Neuronal stem cell (in vitro differentiated cells): ENCODE measurements at regions not wholly inside any gene's neighbourhood (a gene's known extent, or its start where the extent isn't known, plus 50 kb on each side); places are given as distances from the start of the nearest gene placed in this dataset.

ENCODE experiments used
- DNase-seq: peaks from one replicate; pipeline ENCODE4 v3.0.0-alpha.2; 2013; ENCODE audit warnings: low spot score
- H2AFZ ChIP-seq: one replicate; pipeline ENCODE4 v1.6.1; 2013; ENCODE audit warnings: mild to moderate bottlenecking, low read length, inconsistent platforms
- H2AK5ac ChIP-seq: 2 replicates; pipeline ENCODE4 v1.6.1; 2013; ENCODE audit warnings: low read depth, mild to moderate bottlenecking, inconsistent platforms, low read length, moderate library complexity, mixed read lengths
- H2BK120ac ChIP-seq: 2 replicates; pipeline ENCODE4 v1.6.1; 2013; ENCODE audit warnings: low read depth, mild to moderate bottlenecking, inconsistent platforms, low read length, moderate library complexity, mixed read lengths
- H2BK12ac ChIP-seq: one replicate; pipeline ENCODE4 v1.6.1; 2013; ENCODE audit warnings: low read length, inconsistent platforms
- H2BK15ac ChIP-seq: 2 replicates; pipeline ENCODE4 v1.6.1; 2013; ENCODE audit warnings: mild to moderate bottlenecking, low read length, inconsistent platforms, mixed read lengths
- H2BK5ac ChIP-seq: one replicate; pipeline ENCODE4 v1.6.1; 2013; ENCODE audit warnings: inconsistent platforms, mild to moderate bottlenecking, low read length, moderate library complexity
- H3K14ac ChIP-seq: one replicate; pipeline ENCODE4 v1.6.1; 2013; ENCODE audit warnings: low read length, inconsistent platforms
- H3K18ac ChIP-seq: 2 replicates; pipeline ENCODE4 v1.6.1; 2013; ENCODE audit warnings: low read length, inconsistent platforms
- H3K23ac ChIP-seq: 2 replicates; pipeline ENCODE4 v1.6.1; 2013; ENCODE audit warnings: low read depth, mild to moderate bottlenecking, mixed read lengths, low read length, inconsistent platforms; ENCODE audit not compliant: poor library complexity
- H3K27ac ChIP-seq: replicated peaks from 3 replicates; pipeline ENCODE4 v1.5.1; 2013; ENCODE audit warnings: low read length, inconsistent platforms
- H3K27me3 ChIP-seq, 3 experiments: 2 replicates each; pipeline ENCODE4 v1.6.1; 2013; ENCODE audit warnings: low read length in 3 of 3, mild to moderate bottlenecking in 2 of 3, inconsistent platforms in 1 of 3, low read depth in 1 of 3, mixed read lengths in 1 of 3, moderate library complexity in 1 of 3; ENCODE audit not compliant: control insufficient read depth in 3 of 3, insufficient read depth in 3 of 3
- H3K36me3 ChIP-seq, 2 donors: replicated peaks in 1 of 2; 2 replicates each; pipeline ENCODE4 v1.6.1; 2013; ENCODE audit warnings: low read length in 2 of 2; ENCODE audit not compliant: control insufficient read depth in 2 of 2, insufficient read depth in 2 of 2
- H3K4ac ChIP-seq: 2 replicates; pipeline ENCODE4 v1.6.1; 2013; ENCODE audit warnings: inconsistent platforms, mild to moderate bottlenecking, low read length, moderate library complexity
- H3K4me1 ChIP-seq, 2 donors: 1 replicate in 1 of 2; 2 replicates in 1 of 2; pipeline ENCODE4 v1.6.1; 2013; ENCODE audit warnings: low read length in 2 of 2, low read depth in 1 of 2; ENCODE audit not compliant: control insufficient read depth in 2 of 2, insufficient read depth in 1 of 2
- H3K4me2 ChIP-seq: one replicate; pipeline ENCODE4 v1.6.1; 2013; ENCODE audit warnings: mild to moderate bottlenecking, low read length, inconsistent platforms; ENCODE audit not compliant: insufficient read depth, poor library complexity, severe bottlenecking
- H3K4me3 ChIP-seq, 2 donors: 2 replicates each; pipeline ENCODE4 v1.5.1; 2013; ENCODE audit warnings: low read length in 2 of 2, mild to moderate bottlenecking in 2 of 2, inconsistent platforms in 1 of 2, moderate library complexity in 1 of 2
- H3K79me1 ChIP-seq: one replicate; pipeline ENCODE4 v1.6.1; 2013; ENCODE audit warnings: low read depth, mild to moderate bottlenecking, inconsistent platforms, low read length, moderate library complexity
- H3K9ac ChIP-seq: one replicate; pipeline ENCODE4 v1.6.1; 2013; ENCODE audit warnings: mild to moderate bottlenecking, low read depth, low read length, inconsistent platforms; ENCODE audit not compliant: poor library complexity
- H3K9me3 ChIP-seq, 2 donors: replicated peaks in 1 of 2; 2 replicates each; pipeline versions ENCODE3 to v1.6.1; 2013; ENCODE audit warnings: low read length in 2 of 2, mild to moderate bottlenecking in 2 of 2, inconsistent platforms in 1 of 2, low read depth in 1 of 2, mixed read lengths in 1 of 2, moderate library complexity in 1 of 2; ENCODE audit not compliant: control insufficient read depth in 2 of 2, insufficient read depth in 1 of 2
- H4K8ac ChIP-seq: one replicate; pipeline ENCODE4 v1.6.1; 2013; ENCODE audit warnings: low read depth, mild to moderate bottlenecking, inconsistent platforms, low read length, moderate library complexity
- H4K91ac ChIP-seq: one replicate; pipeline ENCODE4 v1.6.1; 2013; ENCODE audit warnings: low read length, low read depth, mild to moderate bottlenecking, inconsistent platforms; ENCODE audit not compliant: poor library complexity
- WGBS, 2 donors: extraction: QIAGEN DNeasy Blood & Tissue Kit; methylation state at CpG; one replicate each; pipeline ENCODE4 v1.1.7; 2013; ENCODE audit warnings: missing lambda C conversion rate in 2 of 2, mixed read lengths in 1 of 2; ENCODE audit not compliant: insufficient read length in 2 of 2, insufficient replicate concordance in 1 of 2; ENCODE audit errors: extremely low coverage in 2 of 2; 5-methylcytosine and 5-hydroxymethylcytosine counted together

DNA sequence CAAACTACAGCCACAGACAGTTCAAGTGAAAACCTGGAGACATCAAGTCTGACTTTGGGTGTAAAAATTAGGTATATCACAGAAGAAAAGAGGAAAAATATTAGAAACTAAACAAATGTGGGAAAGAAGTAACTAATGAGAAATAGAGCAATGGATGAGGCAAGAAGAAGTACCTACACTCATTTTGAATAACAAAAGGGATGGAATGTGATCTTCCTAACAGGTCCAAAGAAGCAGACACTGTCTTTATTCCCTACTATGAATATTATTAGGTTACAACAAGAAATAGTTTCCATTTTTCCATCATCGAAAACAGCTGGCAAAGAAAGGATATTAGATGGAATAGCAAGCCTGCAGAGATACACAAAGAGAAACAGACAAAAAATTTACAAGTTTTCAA lies 486.3 kb upstream of the FSHR start:
- no peak overlapping the region for H4K91ac ChIP-seq
- no peak overlapping the region for H4K8ac ChIP-seq
- no peak overlapping the region for H3K27ac ChIP-seq
- H2BK15ac ChIP-seq = no peak overlapping the region
- H3K4ac ChIP-seq = no peak overlapping the region
- no peak overlapping the region for H3K14ac ChIP-seq
- no peak overlapping the region for H3K23ac ChIP-seq
- no peak overlapping the region for H3K9ac ChIP-seq
- H3K4me1 ChIP-seq = peaks cover 0 to 4% of the 10 kb centered on the region in 2 donors
- H3K27me3 ChIP-seq = peaks cover 0 to 3% (median 0%) of the 10 kb centered on the region in 3 experiments
- H2BK5ac ChIP-seq = no peak overlapping the region
- no peak overlapping the region for H3K4me3 ChIP-seq
- H2BK12ac ChIP-seq = no peak overlapping the region
- no peak overlapping the region for H2BK120ac ChIP-seq
- no peaks in the 10 kb centered on the region for H3K79me1 ChIP-seq
- DNase-seq = no peak
- no peak overlapping the region for H3K18ac ChIP-seq
- H3K9me3 ChIP-seq = no peaks in the 10 kb centered on the region
- no peak overlapping the region for H2AFZ ChIP-seq
- H3K4me2 ChIP-seq = no peak overlapping the region
- WGBS, 2 donors = no CpG with 5 or more reads among the region's 1 CpG
- H2AK5ac ChIP-seq = no peak overlapping the region
- H3K36me3 ChIP-seq = no peaks in the 10 kb centered on the region

DNA sequence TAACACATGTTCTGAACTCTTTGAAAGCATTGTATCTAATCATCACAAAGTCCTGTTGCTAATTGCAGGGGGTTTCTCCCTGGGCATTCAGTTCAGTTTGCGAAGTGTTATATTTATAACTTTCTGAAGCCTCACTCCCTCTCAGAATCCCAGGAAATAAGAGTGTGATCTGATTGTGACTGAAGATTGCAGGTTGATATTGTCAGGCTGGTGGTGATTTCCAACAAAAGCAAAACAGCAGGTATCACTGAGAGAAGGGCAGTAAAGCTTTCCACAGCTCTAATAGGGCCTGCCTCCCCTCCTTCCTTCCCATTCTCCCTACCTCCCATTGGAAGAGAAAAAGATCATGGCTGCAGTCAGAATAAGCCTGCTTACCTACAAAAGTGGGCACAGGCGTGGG lies 466.7 kb upstream of the FSHR start:
- no peak overlapping the region for H4K8ac ChIP-seq
- no peak overlapping the region for H3K14ac ChIP-seq
- H3K36me3 ChIP-seq = no peaks in the 10 kb centered on the region
- H2AFZ ChIP-seq = peak overlapping the region; percentile 9
- no peak overlapping the region for H3K9ac ChIP-seq
- peaks cover 0 to 3% of the 10 kb centered on the region in 2 donors for H3K4me1 ChIP-seq
- H2BK15ac ChIP-seq = no peak overlapping the region
- peaks cover 0 to 4% of the 10 kb centered on the region in 2 donors for H3K9me3 ChIP-seq
- H2BK120ac ChIP-seq = no peak overlapping the region
- H4K91ac ChIP-seq = no peak overlapping the region
- no peak overlapping the region for H3K4ac ChIP-seq
- H2BK12ac ChIP-seq = no peak overlapping the region
- H3K27ac ChIP-seq = no peak overlapping the region
- no peak for DNase-seq
- no peak overlapping the region for H2AK5ac ChIP-seq
- WGBS, 2 donors = no CpG with 5 or more reads among the region's 2 CpGs
- H3K23ac ChIP-seq = no peak overlapping the region
- H3K4me3 ChIP-seq = no peak overlapping the region
- no peaks in the 10 kb centered on the region for H3K79me1 ChIP-seq
- H3K27me3 ChIP-seq = no peaks in the 10 kb centered on the region
- H2BK5ac ChIP-seq = no peak overlapping the region
- no peak overlapping the region for H3K18ac ChIP-seq
- H3K4me2 ChIP-seq = no peak overlapping the region

DNA sequence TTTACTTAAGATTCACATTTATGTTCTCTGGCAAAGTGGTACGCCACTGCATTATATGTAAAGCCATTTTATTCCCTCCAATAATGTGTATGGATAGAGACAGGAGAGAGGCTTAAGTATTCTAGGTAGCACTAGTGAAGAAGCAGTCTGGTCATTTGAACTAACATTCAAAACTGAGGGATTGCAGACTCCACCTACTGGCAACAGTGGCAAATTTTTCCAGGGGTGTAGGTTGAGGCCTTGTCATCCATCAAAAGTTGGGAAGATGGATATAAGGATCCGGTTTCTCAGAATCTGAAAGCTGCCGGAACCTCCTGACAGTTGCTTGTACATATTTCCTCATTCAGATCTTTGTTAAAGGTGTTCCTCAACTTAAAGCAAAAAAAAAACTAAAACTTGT lies 465.5 kb upstream of the FSHR start:
- H2AFZ ChIP-seq = no peak overlapping the region
- no peak overlapping the region for H3K9ac ChIP-seq
- H3K9me3 ChIP-seq = peaks cover 0 to 4% of the 10 kb centered on the region in 2 donors
- H3K4me3 ChIP-seq = no peak overlapping the region
- DNase-seq = no peak
- H3K4ac ChIP-seq = no peak overlapping the region
- no peak overlapping the region for H2AK5ac ChIP-seq
- H2BK15ac ChIP-seq = no peak overlapping the region
- H3K23ac ChIP-seq = no peak overlapping the region
- H3K36me3 ChIP-seq = no peaks in the 10 kb centered on the region
- H3K79me1 ChIP-seq = no peaks in the 10 kb centered on the region
- H2BK120ac ChIP-seq = no peak overlapping the region
- H4K91ac ChIP-seq = no peak overlapping the region
- H3K4me1 ChIP-seq = peaks cover 0 to 3% of the 10 kb centered on the region in 2 donors
- H4K8ac ChIP-seq = no peak overlapping the region
- H3K14ac ChIP-seq = no peak overlapping the region
- H2BK12ac ChIP-seq = no peak overlapping the region
- no peak overlapping the region for H3K27ac ChIP-seq
- H3K4me2 ChIP-seq = no peak overlapping the region
- WGBS, 2 donors = no CpG with 5 or more reads among the region's 3 CpGs
- H3K18ac ChIP-seq = no peak overlapping the region
- H2BK5ac ChIP-seq = no peak overlapping the region
- H3K27me3 ChIP-seq = no peaks in the 10 kb centered on the region

GRCh38 chr2:49618491-49618890 lies 464.2 kb upstream of the FSHR start:
- H3K27ac ChIP-seq = no peak overlapping the region
- H2BK120ac ChIP-seq = no peak overlapping the region
- peaks cover 0 to 3% of the 10 kb centered on the region in 2 donors for H3K4me1 ChIP-seq
- no peak overlapping the region for H3K18ac ChIP-seq
- H3K4ac ChIP-seq = no peak overlapping the region
- H3K4me3 ChIP-seq = no peak overlapping the region
- H3K14ac ChIP-seq = no peak overlapping the region
- no peak overlapping the region for H2BK5ac ChIP-seq
- peaks cover 0 to 4% of the 10 kb centered on the region in 2 donors for H3K9me3 ChIP-seq
- no peak overlapping the region for H2BK15ac ChIP-seq
- H4K91ac ChIP-seq = no peak overlapping the region
- no peaks in the 10 kb centered on the region for H3K79me1 ChIP-seq
- DNase-seq = no peak
- no peak overlapping the region for H2AK5ac ChIP-seq
- H2BK12ac ChIP-seq = no peak overlapping the region
- peak overlapping the region; percentile 28 for H2AFZ ChIP-seq
- H3K4me2 ChIP-seq = no peak overlapping the region
- no peaks in the 10 kb centered on the region for H3K36me3 ChIP-seq
- no peak overlapping the region for H3K9ac ChIP-seq
- H4K8ac ChIP-seq = no peak overlapping the region
- no peak overlapping the region for H3K23ac ChIP-seq
- no CpG with 5 or more reads among the region's 3 CpGs for WGBS, 2 donors
- no peaks in the 10 kb centered on the region for H3K27me3 ChIP-seq
